Endothelial cell of umbilical vein (primary cell): ENCODE measurements at regions not wholly inside any gene's neighbourhood (a gene's known extent, or its start where the extent isn't known, plus 50 kb on each side); places are given as distances from the start of the nearest gene placed in this dataset.

Source experiments
- BruUV-seq: library from RNA; stranded (reverse); fragments of 400-500 nt; replicated peaks from 2 replicates; lab custom pipeline; 2021; lab: Mats Ljungman, UMichigan
- CTCF ChIA-PET: fragments of 300-600, 350-600 bp; sonication (Branson Sonifier 250); formaldehyde crosslinking; loops from one replicate; lab custom pipeline; 2021; ENCODE audit warnings: antibody characterized with exemption, inconsistent platforms; lab: Charles Lee
- POLR2A ChIA-PET: fragments of 300-600, 350-600 bp; sonication (Branson Sonifier 250); formaldehyde crosslinking; loops from one replicate; lab custom pipeline; 2021; ENCODE audit warnings: antibody characterized with exemption, inconsistent platforms; lab: Charles Lee
- DNase-seq: peaks from one replicate; pipeline ENCODE4 v3.0.0-alpha.2; 2011; ENCODE audit warnings: low read depth, low spot score
- FAIRE-seq: peaks from 2 replicates; lab custom pipeline; 2011; peaks lifted over from hg19 to GRCh38; lab: Jason Lieb, UNC
- H2AFZ ChIP-seq: 2 replicates; pipeline ENCODE4 v1.6.0; 2012; ENCODE audit warnings: low read depth, low read length, control low read depth, inconsistent platforms
- H3K27ac ChIP-seq: 2 replicates; pipeline ENCODE4 v1.5.1; 2011; ENCODE audit warnings: low read depth, mild to moderate bottlenecking, control low read depth, low read length, moderate library complexity; ENCODE audit not compliant: insufficient read depth
- H3K27me3 ChIP-seq, 2 experiments: 2 replicates each; pipeline versions ENCODE4 v1.6.0 to v1.6.1; 2011; ENCODE audit warnings: low read length in 2 of 2, mixed read lengths in 1 of 2; ENCODE audit not compliant: control insufficient read depth in 2 of 2, insufficient read depth in 2 of 2
- H3K36me3 ChIP-seq, 2 experiments: 2 replicates in 1 of 2; 3 replicates in 1 of 2; pipeline ENCODE4 v1.5.1; 2011; ENCODE audit warnings: low read length in 2 of 2, mild to moderate bottlenecking in 1 of 2, moderate library complexity in 1 of 2; ENCODE audit not compliant: control insufficient read depth in 2 of 2, insufficient read depth in 2 of 2; ENCODE audit errors: extremely low read depth in 1 of 2
- H3K4me1 ChIP-seq: 3 replicates; pipeline ENCODE4 v1.5.1; 2011; ENCODE audit warnings: mild to moderate bottlenecking, low read length; ENCODE audit not compliant: control insufficient read depth, insufficient read depth; ENCODE audit errors: extremely low read depth
- H3K4me2 ChIP-seq: 2 replicates; pipeline ENCODE4 v1.6.1; 2011; ENCODE audit warnings: low read length, control low read depth, mixed read lengths; ENCODE audit not compliant: insufficient read depth
- H3K4me3 ChIP-seq, 3 experiments: fragments of 200-600 bp in 1 of 3; sonication (generic), shearing (Covaris generic) in 1 of 3; replicated peaks in 1 of 3; 2 replicates each; pipeline ENCODE4 v1.5.1; 2011 to 2016; ENCODE audit warnings: control low read depth in 3 of 3, low read length in 3 of 3, mild to moderate bottlenecking in 2 of 3, inconsistent platforms in 1 of 3, low read depth in 1 of 3, moderate library complexity in 1 of 3; ENCODE audit not compliant: insufficient read depth in 1 of 3
- H3K79me2 ChIP-seq: 2 replicates; pipeline ENCODE4 v1.6.0; 2012; ENCODE audit warnings: low read length, inconsistent platforms; ENCODE audit not compliant: control insufficient read depth, insufficient read depth
- H3K9ac ChIP-seq: replicated peaks from 2 replicates; pipeline ENCODE3; 2011; ENCODE audit warnings: low read length, control low read depth; ENCODE audit not compliant: insufficient read depth; ENCODE audit errors: extremely low read depth
- H3K9me1 ChIP-seq: replicated peaks from 3 replicates; pipeline ENCODE4 v1.6.0; 2011; ENCODE audit warnings: mild to moderate bottlenecking, low read length; ENCODE audit not compliant: control insufficient read depth, insufficient read depth; ENCODE audit errors: extremely low read depth
- H3K9me3 ChIP-seq: replicated peaks from 2 replicates; pipeline ENCODE4 v1.5.1; 2012; ENCODE audit warnings: low read length, inconsistent platforms; ENCODE audit not compliant: control insufficient read depth, insufficient read depth
- H4K20me1 ChIP-seq: replicated peaks from 2 replicates; pipeline ENCODE3; 2011; ENCODE audit warnings: mild to moderate bottlenecking, low read length; ENCODE audit not compliant: control insufficient read depth, insufficient read depth; ENCODE audit errors: extremely low read depth
- CTCF ChIP-seq, 2 donors: IDR thresholded peaks; 1 replicate in 1 of 2; 2 replicates in 1 of 2; pipeline ENCODE4 v1.5.1; 2011; ENCODE audit warnings: low read length in 2 of 2, mild to moderate bottlenecking in 2 of 2, moderate library complexity in 2 of 2, control low read depth in 1 of 2, inconsistent platforms in 1 of 2, low read depth in 1 of 2; ENCODE audit not compliant: insufficient read depth in 1 of 2; ENCODE audit errors: extremely low read depth in 1 of 2
- EZH2 ChIP-seq: IDR thresholded peaks from 2 replicates; pipeline ENCODE4 v1.6.1; 2012; ENCODE audit warnings: borderline replicate concordance, low read depth, mild to moderate bottlenecking, moderate library complexity, low read length, inconsistent platforms; ENCODE audit not compliant: severe bottlenecking
- FOS ChIP-seq: IDR thresholded peaks from 2 replicates; pipeline ENCODE4 v1.6.1; 2011; ENCODE audit warnings: mild to moderate bottlenecking, low read length, moderate library complexity, borderline replicate concordance; ENCODE audit not compliant: insufficient read depth
- GATA2 ChIP-seq: IDR thresholded peaks from 2 replicates; pipeline ENCODE4 v1.7.0; 2011; ENCODE audit warnings: low read depth, mild to moderate bottlenecking, moderate library complexity, mixed read lengths, low read length; ENCODE audit not compliant: insufficient read length, insufficient read depth
- JUN ChIP-seq: IDR thresholded peaks from 2 replicates; pipeline ENCODE4 v1.6.1; 2011; ENCODE audit warnings: borderline replicate concordance, low read depth; ENCODE audit not compliant: insufficient read length, insufficient read depth
- MAX ChIP-seq: IDR thresholded peaks from 2 replicates; pipeline ENCODE4 v1.6.1; 2011; ENCODE audit not compliant: insufficient read depth, insufficient read length
- MYC ChIP-seq: IDR thresholded peaks from one replicate; pipeline ENCODE4 v1.6.1; 2011; ENCODE audit warnings: mild to moderate bottlenecking, low read depth, low read length
- POLR2A ChIP-seq: IDR thresholded peaks from 2 replicates; pipeline ENCODE4 v1.6.1; 2012; ENCODE audit warnings: low read depth, mild to moderate bottlenecking, control low read depth, low read length
- POLR2AphosphoS5 ChIP-seq: IDR thresholded peaks from 2 replicates; pipeline ENCODE4 v1.6.1; 2012; ENCODE audit warnings: low read depth, mild to moderate bottlenecking, control low read depth, low read length, moderate library complexity; ENCODE audit not compliant: insufficient read depth
- dilution Hi-C: fragments of 300-500 bp; cut with MboI; formaldehyde crosslinking; loops from one replicate; pipeline ENCODE4 v1.15.0; 2019; ENCODE audit warnings: low sequenced_read_pairs; ENCODE audit not compliant: extremely low pct_ligation_motif_present
- intact Hi-C: fragments of 100-400 bp; cut with micrococcal nuclease; formaldehyde crosslinking; loops from one replicate; pipeline ENCODE4 v1.10.0; 2022

- Histone ChIP-seq H3K79me2 (no peaks in the 10 kb centered on the region), H3K9me1 (no peaks in the 10 kb centered on the region), H2AFZ (no peak overlapping the region), H3K9ac (no peak overlapping the region), H4K20me1 (no peaks in the 10 kb centered on the region), H3K4me3 (no peak overlapping the region), H3K27me3 (no peaks in the 10 kb centered on the region), H3K9me3 (no peaks in the 10 kb centered on the region), H3K36me3 (no peaks in the 10 kb centered on the region), H3K4me1 (peaks cover 9% of the 10 kb centered on the region), H3K4me2 (no peak overlapping the region), H3K27ac (no peak overlapping the region)
- DNase-seq (no peak), FAIRE-seq (no peak)
- dilution Hi-C loops: no loop called here
- POLR2A ChIA-PET: no interaction called here
- intact Hi-C loops: no loop called here
- no TSS peak for BruUV-seq
- CTCF ChIA-PET: interaction anchor here (1.0 kb wide), 1 partner anchor 350 kb away, joined by 3 read pairs; no protein-coding TSS in a partner anchor
- TF ChIP-seq GATA2 (no peak), EZH2 (no peak), POLR2AphosphoS5 (no peak), CTCF (IDR thresholded peaks at IDR 0.05; ENCODE audit: extremely low read depth in 1 of 2, insufficient read depth in 1 of 2, low read depth in 1 of 2, low read length in 2 of 2) (no peak), JUN (no peak), MAX (no peak), FOS (no peak), POLR2A (no peak), MYC (no peak)
Measured at GRCh38 chr12:88643685-88644084, 63.4 kb upstream of the KITLG start.
